Ovary (tissue), 7 donors: ENCODE measurements at regions not wholly inside any gene's neighbourhood (a gene's known extent, or its start where the extent isn't known, plus 50 kb on each side); places are given as distances from the start of the nearest gene placed in this dataset.

Source experiments
- DNase-seq, 5 donors: peaks; one replicate each; pipeline ENCODE4 v3.0.0-alpha.2; 2019 to 2020
- H3K27ac ChIP-seq, 2 donors: fragments of 200-600 bp; one replicate each; pipeline versions ENCODE4 v1.5.1 to v1.8.0; 2019 to 2022
- H3K27me3 ChIP-seq: fragments of 200-600 bp; one replicate; pipeline ENCODE4 v1.8.0; 2022
- H3K36me3 ChIP-seq: fragments of 200-600 bp; sonication (generic); one replicate; pipeline ENCODE4 v1.5.1; 2019
- H3K4me1 ChIP-seq: one replicate; pipeline ENCODE4 v1.8.1; 2013; ENCODE audit warnings: mild to moderate bottlenecking, moderate library complexity; ENCODE audit not compliant: insufficient read depth
- H3K4me3 ChIP-seq: fragments of 200-600 bp; sonication (generic); one replicate; pipeline ENCODE4 v1.5.1; 2017
- H3K9me3 ChIP-seq, 2 donors: fragments of 200-600 bp in 1 of 2; sonication (generic) in 1 of 2; one replicate each; pipeline versions ENCODE4 v1.5.1 to v1.8.1; 2013 to 2019; ENCODE audit warnings: mild to moderate bottlenecking in 1 of 2, moderate library complexity in 1 of 2
- EP300 ChIP-seq: sonication (generic); formaldehyde crosslinking; IDR thresholded peaks from one replicate; pipeline ENCODE4 v1.6.1; 2017; ENCODE audit warnings: antibody characterized with exemption
- POLR2A ChIP-seq: fragments of 450-650 bp; IDR thresholded peaks from one replicate; pipeline ENCODE4 v1.6.1; 2017; ENCODE audit warnings: antibody characterized with exemption, mild to moderate bottlenecking, moderate library complexity
- WGBS, 3 donors: extraction: QIAGEN DNeasy Blood & Tissue Kit in 1 of 3; methylation state at CpG; one replicate each; pipeline versions ENCODE4 v1.1.5 to v1.1.7; 2013 to 2017; 5-methylcytosine and 5-hydroxymethylcytosine counted together
- intact Hi-C, 4 donors: fragments of 100-400 bp; cut with DNase I; formaldehyde crosslinking; loops; one replicate each; pipeline versions ENCODE4 v1.11.0 to v1.15.1; 2022 to 2023
- TF ChIP-seq, protein P1 (sequence below), 3 donors: fragments of 450-650 bp in 2 of 3; fragments of 200-600 bp in 1 of 3; IDR thresholded peaks; one replicate each; pipeline versions ENCODE4 v1.5.1 to v1.8.0; 2016 to 2022; ENCODE audit warnings: antibody characterized with exemption in 3 of 3, mild to moderate bottlenecking in 1 of 3
- donor health status: DM: no; HTN: no; CAD: no; lungs with moderate emphysema.
- donor health status: DM: no; HTN: no; CAD: no.
- donor health status: Bipolar disorder and iron deficiency.
- donor health status: DM: no; HTN: no; CAD: no.
- donor health status: DM: yes; HTN: yes; CAD: no.

GRCh38 chr10:118523775-118524174 is 71.7 kb downstream of the PRLHR start:
- Histone ChIP-seq H3K27ac (no peak overlapping the region), H3K27me3 (no peaks in the 10 kb centered on the region), H3K36me3 (no peaks in the 10 kb centered on the region), H3K9me3 (no peaks in the 10 kb centered on the region), H3K4me3 (no peak overlapping the region), H3K4me1 (no peaks in the 10 kb centered on the region)
- intact Hi-C loops = no loop called here
- no peak for DNase-seq
- TF ChIP-seq POLR2A (no peak), EP300 (no peak)
- TF ChIP-seq, protein P1, sequence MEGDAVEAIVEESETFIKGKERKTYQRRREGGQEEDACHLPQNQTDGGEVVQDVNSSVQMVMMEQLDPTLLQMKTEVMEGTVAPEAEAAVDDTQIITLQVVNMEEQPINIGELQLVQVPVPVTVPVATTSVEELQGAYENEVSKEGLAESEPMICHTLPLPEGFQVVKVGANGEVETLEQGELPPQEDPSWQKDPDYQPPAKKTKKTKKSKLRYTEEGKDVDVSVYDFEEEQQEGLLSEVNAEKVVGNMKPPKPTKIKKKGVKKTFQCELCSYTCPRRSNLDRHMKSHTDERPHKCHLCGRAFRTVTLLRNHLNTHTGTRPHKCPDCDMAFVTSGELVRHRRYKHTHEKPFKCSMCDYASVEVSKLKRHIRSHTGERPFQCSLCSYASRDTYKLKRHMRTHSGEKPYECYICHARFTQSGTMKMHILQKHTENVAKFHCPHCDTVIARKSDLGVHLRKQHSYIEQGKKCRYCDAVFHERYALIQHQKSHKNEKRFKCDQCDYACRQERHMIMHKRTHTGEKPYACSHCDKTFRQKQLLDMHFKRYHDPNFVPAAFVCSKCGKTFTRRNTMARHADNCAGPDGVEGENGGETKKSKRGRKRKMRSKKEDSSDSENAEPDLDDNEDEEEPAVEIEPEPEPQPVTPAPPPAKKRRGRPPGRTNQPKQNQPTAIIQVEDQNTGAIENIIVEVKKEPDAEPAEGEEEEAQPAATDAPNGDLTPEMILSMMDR (IDR thresholded peaks at IDR 0.05) = no peak
- WGBS, 3 donors = 61 to 65% (median 63%) methylated on average over 2 of the region's 2 CpGs

DNA sequence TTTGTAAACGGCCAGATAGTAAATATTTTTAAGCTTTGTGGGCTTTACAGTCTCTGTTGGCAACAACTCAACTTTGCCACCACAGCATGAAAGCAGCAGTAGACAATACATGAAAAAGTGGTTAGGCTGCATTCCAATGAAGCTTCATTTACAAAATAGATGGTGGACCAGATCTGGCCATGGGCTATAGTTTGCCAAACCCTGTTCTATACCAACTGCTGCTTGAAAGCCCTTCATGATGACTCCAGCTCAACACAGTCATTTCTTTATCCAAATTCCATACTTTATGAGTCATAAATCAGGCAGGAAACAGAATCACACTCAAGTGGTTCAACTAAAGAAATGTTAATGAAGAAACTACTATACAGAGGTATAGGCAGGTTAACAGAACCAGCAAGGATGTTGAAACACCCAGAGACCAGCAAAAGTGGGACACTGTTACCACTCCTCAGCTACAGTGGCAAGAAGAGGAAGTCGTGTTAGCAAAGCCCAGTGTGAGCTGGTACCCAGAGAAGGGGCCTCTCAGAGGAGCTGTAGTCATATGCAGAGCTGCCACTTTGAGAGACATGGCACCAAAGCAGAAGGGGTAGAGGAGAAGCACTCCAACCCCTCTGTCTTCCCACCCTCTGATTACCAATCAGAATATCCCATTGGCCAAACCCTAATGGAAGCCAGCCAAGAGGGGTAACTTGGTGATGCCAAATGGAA is 72.5 kb downstream of the PRLHR start:
- H3K4me3 ChIP-seq = no peak overlapping the region
- TF ChIP-seq, protein P1 (IDR thresholded peaks at IDR 0.05) = no peak
- TF ChIP-seq EP300 (no peak), POLR2A (no peak)
- H3K36me3 ChIP-seq = no peaks in the 10 kb centered on the region
- DNase-seq = no peak
- H3K27me3 ChIP-seq = no peaks in the 10 kb centered on the region
- no peaks in the 10 kb centered on the region for H3K4me1 ChIP-seq
- H3K27ac ChIP-seq = no peak overlapping the region
- WGBS, 3 donors = 48 to 70% (median 51%) methylated on average over 2 of the region's 2 CpGs
- no peaks in the 10 kb centered on the region for H3K9me3 ChIP-seq
- intact Hi-C loops = no loop called here

DNA sequence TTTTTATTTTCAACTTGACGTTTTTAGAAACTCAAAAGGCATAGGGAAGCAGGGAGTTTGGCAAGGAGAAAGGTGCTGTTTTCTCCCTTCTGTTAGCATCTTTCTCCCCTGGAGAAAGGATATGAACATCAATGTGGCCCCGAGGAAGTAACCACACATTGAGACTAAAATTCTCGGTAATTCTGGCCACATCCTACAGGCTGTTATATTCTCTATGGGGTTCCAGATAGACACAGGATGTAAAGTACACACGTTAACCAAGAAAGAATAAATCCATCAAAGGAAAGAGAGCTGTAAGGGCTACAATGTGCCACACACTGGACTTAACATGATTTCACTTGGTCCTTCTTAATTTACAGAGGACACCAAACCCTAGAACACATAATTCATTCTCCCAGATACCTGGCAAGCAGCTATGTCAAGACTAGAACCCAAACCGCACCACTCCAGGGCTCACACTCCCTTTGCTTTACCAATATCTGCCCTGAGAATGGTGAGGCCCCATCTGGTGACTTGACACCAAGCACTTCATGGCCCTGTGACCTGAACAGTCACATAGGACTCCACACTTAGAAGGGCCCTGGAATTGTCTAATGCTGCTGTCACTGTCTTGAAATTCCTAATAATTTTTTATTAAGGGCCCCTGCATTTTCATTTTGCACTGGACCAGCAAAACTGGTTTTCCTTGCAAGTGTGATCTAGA is 73.9 kb downstream of the PRLHR start:
- no peak overlapping the region for H3K4me3 ChIP-seq
- no peaks in the 10 kb centered on the region for H3K36me3 ChIP-seq
- H3K4me1 ChIP-seq = no peaks in the 10 kb centered on the region
- H3K9me3 ChIP-seq = peaks cover 0 to 3% of the 10 kb centered on the region in 2 donors
- no peaks in the 10 kb centered on the region for H3K27me3 ChIP-seq
- no peak overlapping the region for H3K27ac ChIP-seq
- TF ChIP-seq EP300 (no peak), POLR2A (no peak)
- TF ChIP-seq, protein P1 (IDR thresholded peaks at IDR 0.05) = no peak
- intact Hi-C loops = no loop called here
- DNase-seq = no peak
- WGBS, 3 donors = 74 to 79% (median 78%) methylated on average over 5 of the region's 5 CpGs

GRCh38 chr10:118520116-118520742 is 75.2 kb downstream of the PRLHR start:
- Histone ChIP-seq H3K4me1 (no peaks in the 10 kb centered on the region), H3K27me3 (no peaks in the 10 kb centered on the region), H3K27ac (no peak overlapping the region), H3K36me3 (no peaks in the 10 kb centered on the region), H3K4me3 (no peak overlapping the region), H3K9me3 (peaks cover 0 to 3% of the 10 kb centered on the region in 2 donors)
- DNase-seq = no peak
- WGBS, 3 donors = 57 to 70% (median 59%) methylated on average over 6 of the region's 6 CpGs
- TF ChIP-seq, protein P1 (IDR thresholded peaks at IDR 0.05) = no peak
- TF ChIP-seq EP300 (no peak), POLR2A (no peak)
- intact Hi-C loops = no loop called here
